GM19438 (cell line): ENCODE measurements at regions not wholly inside any gene's neighbourhood (a gene's known extent, or its start where the extent isn't known, plus 50 kb on each side); places are given as distances from the start of the nearest gene placed in this dataset.

ENCODE experiments used
- ATAC-seq: cut with Tn5 transposase; IDR thresholded peaks from one replicate; pipeline ENCODE4 v1.9.1; 2021; ENCODE audit warnings: low read depth; ENCODE audit not compliant: unreplicated experiment

GRCh38 chr11:11757909-11758308, 83.9 kb upstream of the USP47 start:
- no peak for ATAC-seq

- no peak for ATAC-seq
Measured at GRCh38 chr11:11756718-11757117, 85.1 kb upstream of the USP47 start.

- ATAC-seq: no peak
Measured at GRCh38 chr11:11755871-11756270, 85.9 kb upstream of the USP47 start.

- no peak for ATAC-seq
Measured at GRCh38 chr11:11752679-11753078, 89.1 kb upstream of the USP47 start.

GRCh38 chr11:11750017-11750878, 91.5 kb upstream of the USP47 start:
- no peak for ATAC-seq

GRCh38 chr11:11748706-11749365, 92.9 kb upstream of the USP47 start:
- no peak for ATAC-seq

- ATAC-seq: no peak
Measured at GRCh38 chr11:11747570-11747969, 94.2 kb upstream of the USP47 start.

- ATAC-seq: no peak
Measured at GRCh38 chr11:11746449-11746848, 95.3 kb upstream of the USP47 start.

GRCh38 chr11:11743216-11743615, 98.6 kb upstream of the USP47 start:
- no peak for ATAC-seq

- no peak for ATAC-seq
Measured at GRCh38 chr11:11742486-11742885, 99.3 kb upstream of the USP47 start.

GRCh38 chr11:11740836-11741235, 100.9 kb upstream of the USP47 start:
- ATAC-seq: no peak

- no peak for ATAC-seq
Measured at GRCh38 chr11:11740073-11740702, 101.6 kb upstream of the USP47 start.

GRCh38 chr11:11738370-11738769, 103.4 kb upstream of the USP47 start:
- no peak for ATAC-seq

GRCh38 chr11:11735586-11735985, 106.2 kb upstream of the USP47 start:
- ATAC-seq: no peak

GRCh38 chr11:11733246-11733747, 108.5 kb upstream of the USP47 start:
- ATAC-seq: no peak

GRCh38 chr11:11732116-11732515, 109.7 kb upstream of the USP47 start:
- no peak for ATAC-seq

GRCh38 chr11:11731311-11732083, 109.7 kb upstream of the GALNT18 start:
- ATAC-seq: no peak

GRCh38 chr11:11728386-11728785, 106.6 kb upstream of the GALNT18 start:
- ATAC-seq: no peak

GRCh38 chr11:11725438-11725837, 103.6 kb upstream of the GALNT18 start:
- ATAC-seq: no peak

GRCh38 chr11:11724994-11725393, 103.2 kb upstream of the GALNT18 start:
- no peak for ATAC-seq

GRCh38 chr11:11722861-11723260, 101.1 kb upstream of the GALNT18 start:
- no peak for ATAC-seq
